ENCODE measurements at regions not wholly inside any gene's neighbourhood (a gene's known extent, or its start where the extent isn't known, plus 50 kb on each side); places are given as distances from the start of the nearest gene placed in this dataset.

GRCh38 chr12:75589801-75590200 is 78.4 kb upstream of the KRR1 start:
- peaks cover 7% of the 10 kb centered on the region for H3K4me1 Mint-ChIP-seq (ENCODE audit: low read depth, unreplicated experiment)
- no peaks in the 10 kb centered on the region for H3K9me3 ChIP-seq
- intact Hi-C loops (cut with micrococcal nuclease; ENCODE audit: unreplicated experiment) = no loop called here
- no peaks in the 10 kb centered on the region for H3K27me3 ChIP-seq (replicated peaks; ENCODE audit: control insufficient read depth, insufficient read depth, low read length)
- no peak overlapping the region for H3K27ac Mint-ChIP-seq (ENCODE audit: unreplicated experiment)
- H3K36me3 Mint-ChIP-seq (ENCODE audit: insufficient read depth, unreplicated experiment) = no peaks in the 10 kb centered on the region
- no peak for DNase-seq
- H3K9me3 Mint-ChIP-seq (ENCODE audit: unreplicated experiment) = no peaks in the 10 kb centered on the region
- no peak overlapping the region for H3K4me3 Mint-ChIP-seq (ENCODE audit: unreplicated experiment)
- no peak for TF ChIP-seq CTCF (IDR thresholded peaks at IDR 0.05; ENCODE audit: insufficient read depth in 1 of 2, low read depth in 1 of 2, low read length in 1 of 2, severe bottlenecking in 1 of 2, unreplicated experiment in 1 of 2)
- POLR2A ChIA-PET = no interaction called here
- CTCF ChIA-PET = no interaction called here
- no peaks in the 10 kb centered on the region for H3K36me3 ChIP-seq (ENCODE audit: control insufficient read depth, insufficient read depth, low read length)
- no peak overlapping the region for H3K4me3 ChIP-seq (ENCODE audit: low read depth, low read length)
- H3K4me1 ChIP-seq = peaks cover 4% of the 10 kb centered on the region; the same call in 1 of the 2 replicates
- no peaks in the 10 kb centered on the region for H3K27me3 Mint-ChIP-seq (ENCODE audit: insufficient read depth, unreplicated experiment)
- BruUV-seq (replicated peaks) = no TSS peak

GRCh38 chr12:75587340-75588106 is 76.1 kb upstream of the KRR1 start:
- CTCF ChIA-PET = no interaction called here

GRCh38 chr12:75585330-75585729 is 73.9 kb upstream of the KRR1 start:
- POLR2A ChIA-PET = no interaction called here
- no peak for DNase-seq
- H3K4me1 ChIP-seq = 0 out of 2 replicates have a peak, but pooled peaks cover 4% of the 10 kb centered on the region
- no peaks in the 10 kb centered on the region for H3K9me3 Mint-ChIP-seq (ENCODE audit: unreplicated experiment)
- CTCF ChIA-PET = no interaction called here
- H3K4me3 Mint-ChIP-seq (ENCODE audit: unreplicated experiment) = no peak overlapping the region
- no peak overlapping the region for H3K27ac Mint-ChIP-seq (ENCODE audit: unreplicated experiment)
- no peak for TF ChIP-seq CTCF (IDR thresholded peaks at IDR 0.05; ENCODE audit: insufficient read depth in 1 of 2, low read depth in 1 of 2, low read length in 1 of 2, severe bottlenecking in 1 of 2, unreplicated experiment in 1 of 2)
- H3K4me1 Mint-ChIP-seq (ENCODE audit: low read depth, unreplicated experiment) = no peaks in the 10 kb centered on the region
- H3K27me3 Mint-ChIP-seq (ENCODE audit: insufficient read depth, unreplicated experiment) = no peaks in the 10 kb centered on the region
- intact Hi-C loops (cut with micrococcal nuclease; ENCODE audit: unreplicated experiment) = no loop called here
- BruUV-seq (replicated peaks) = no TSS peak
- H3K4me3 ChIP-seq (ENCODE audit: low read depth, low read length) = no peak overlapping the region
- H3K9me3 ChIP-seq = no peaks in the 10 kb centered on the region
- H3K36me3 ChIP-seq (ENCODE audit: control insufficient read depth, insufficient read depth, low read length) = no peaks in the 10 kb centered on the region
- H3K27me3 ChIP-seq (replicated peaks; ENCODE audit: control insufficient read depth, insufficient read depth, low read length) = no peaks in the 10 kb centered on the region
- H3K36me3 Mint-ChIP-seq (ENCODE audit: insufficient read depth, unreplicated experiment) = no peaks in the 10 kb centered on the region

More at GRCh38 chr12:75587340-75588106, 76.1 kb upstream of the KRR1 start:
- BruUV-seq (replicated peaks) = no TSS peak
- Mint-ChIP-seq H3K27me3 (ENCODE audit: insufficient read depth, unreplicated experiment) (no peaks in the 10 kb centered on the region), H3K4me1 (ENCODE audit: low read depth, unreplicated experiment) (no peaks in the 10 kb centered on the region), H3K36me3 (ENCODE audit: insufficient read depth, unreplicated experiment) (no peaks in the 10 kb centered on the region), H3K9me3 (ENCODE audit: unreplicated experiment) (no peaks in the 10 kb centered on the region), H3K4me3 (ENCODE audit: unreplicated experiment) (no peak overlapping the region), H3K27ac (ENCODE audit: unreplicated experiment) (no peak overlapping the region)
- Histone ChIP-seq H3K36me3 (ENCODE audit: control insufficient read depth, insufficient read depth, low read length) (no peaks in the 10 kb centered on the region), H3K4me3 (ENCODE audit: low read depth, low read length) (no peak overlapping the region), H3K9me3 (no peaks in the 10 kb centered on the region), H3K4me1 (peaks cover 4% of the 10 kb centered on the region; the same call in 1 of the 2 replicates), H3K27me3 (replicated peaks; ENCODE audit: control insufficient read depth, insufficient read depth, low read length) (no peaks in the 10 kb centered on the region)
- no peak for DNase-seq
- POLR2A ChIA-PET = no interaction called here
- intact Hi-C loops (cut with micrococcal nuclease; ENCODE audit: unreplicated experiment) = no loop called here
- TF ChIP-seq CTCF (IDR thresholded peaks at IDR 0.05; ENCODE audit: insufficient read depth in 1 of 2, low read depth in 1 of 2, low read length in 1 of 2, severe bottlenecking in 1 of 2, unreplicated experiment in 1 of 2) = no peak
